ENCODE measurements at regions not wholly inside any gene's neighbourhood (a gene's known extent, or its start where the extent isn't known, plus 50 kb on each side); places are given as distances from the start of the nearest gene placed in this dataset.

- no peak for DNase-seq
- ChIA-PET POLR2A (no interaction called here), CTCF (no interaction called here)
- Mint-ChIP-seq H3K36me3 (ENCODE audit: low read depth) (no peaks in the 10 kb centered on the region), H3K4me3 (no peak overlapping the region), H3K27me3 (no peaks in the 10 kb centered on the region), H3K9me3 (peaks cover 14% of the 10 kb centered on the region), H3K4me1 (no peaks in the 10 kb centered on the region), H3K27ac (no peak overlapping the region)
- ATAC-seq (ENCODE audit: low read depth), result no peak
- TF ChIP-seq, protein P1, sequence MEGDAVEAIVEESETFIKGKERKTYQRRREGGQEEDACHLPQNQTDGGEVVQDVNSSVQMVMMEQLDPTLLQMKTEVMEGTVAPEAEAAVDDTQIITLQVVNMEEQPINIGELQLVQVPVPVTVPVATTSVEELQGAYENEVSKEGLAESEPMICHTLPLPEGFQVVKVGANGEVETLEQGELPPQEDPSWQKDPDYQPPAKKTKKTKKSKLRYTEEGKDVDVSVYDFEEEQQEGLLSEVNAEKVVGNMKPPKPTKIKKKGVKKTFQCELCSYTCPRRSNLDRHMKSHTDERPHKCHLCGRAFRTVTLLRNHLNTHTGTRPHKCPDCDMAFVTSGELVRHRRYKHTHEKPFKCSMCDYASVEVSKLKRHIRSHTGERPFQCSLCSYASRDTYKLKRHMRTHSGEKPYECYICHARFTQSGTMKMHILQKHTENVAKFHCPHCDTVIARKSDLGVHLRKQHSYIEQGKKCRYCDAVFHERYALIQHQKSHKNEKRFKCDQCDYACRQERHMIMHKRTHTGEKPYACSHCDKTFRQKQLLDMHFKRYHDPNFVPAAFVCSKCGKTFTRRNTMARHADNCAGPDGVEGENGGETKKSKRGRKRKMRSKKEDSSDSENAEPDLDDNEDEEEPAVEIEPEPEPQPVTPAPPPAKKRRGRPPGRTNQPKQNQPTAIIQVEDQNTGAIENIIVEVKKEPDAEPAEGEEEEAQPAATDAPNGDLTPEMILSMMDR (IDR thresholded peaks at IDR 0.05), result no peak
- intact Hi-C loops (cut with micrococcal nuclease), result no loop called here
Measured at GRCh38 chr20:61024390-61024789, 227.7 kb upstream of the CDH4 start.

DNA sequence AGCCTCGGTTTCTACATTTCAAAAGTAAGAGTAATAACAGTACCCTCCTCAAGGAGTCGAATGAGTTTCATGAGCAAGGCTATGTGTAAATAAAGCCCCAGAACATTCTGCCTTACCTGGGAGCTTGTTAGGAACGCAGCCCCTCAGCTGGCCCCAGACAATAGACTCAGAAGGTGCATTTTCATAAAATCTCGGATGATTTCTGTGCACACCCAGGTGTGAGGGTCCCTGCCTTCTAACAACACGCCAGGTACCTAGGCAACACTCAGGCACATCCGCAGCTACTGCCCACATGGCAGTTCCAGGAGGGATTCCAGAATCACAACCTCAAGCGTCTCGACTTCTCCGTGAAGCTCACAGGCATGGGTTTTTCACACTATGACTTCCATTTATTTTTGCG, 226.5 kb upstream of the CDH4 start:
- no peaks in the 10 kb centered on the region for H3K27me3 Mint-ChIP-seq
- H3K27ac Mint-ChIP-seq, result no peak overlapping the region
- CTCF ChIA-PET, result no interaction called here
- H3K4me3 Mint-ChIP-seq, result no peak overlapping the region
- POLR2A ChIA-PET, result no interaction called here
- H3K36me3 Mint-ChIP-seq (ENCODE audit: low read depth), result no peaks in the 10 kb centered on the region
- peaks cover 11% of the 10 kb centered on the region for H3K9me3 Mint-ChIP-seq
- no peaks in the 10 kb centered on the region for H3K4me1 Mint-ChIP-seq
- DNase-seq (no peak), ATAC-seq (ENCODE audit: low read depth) (no peak)
- TF ChIP-seq, protein P1 (IDR thresholded peaks at IDR 0.05), result no peak
- intact Hi-C loops (cut with micrococcal nuclease), result no loop called here

- no peaks in the 10 kb centered on the region for H3K36me3 Mint-ChIP-seq (ENCODE audit: low read depth)
- peaks cover 11% of the 10 kb centered on the region for H3K9me3 Mint-ChIP-seq
- intact Hi-C loops (cut with micrococcal nuclease), result no loop called here
- CTCF ChIA-PET, result no interaction called here
- H3K4me3 Mint-ChIP-seq, result no peak overlapping the region
- POLR2A ChIA-PET, result no interaction called here
- H3K27me3 Mint-ChIP-seq, result no peaks in the 10 kb centered on the region
- DNase-seq (no peak), ATAC-seq (ENCODE audit: low read depth) (no peak)
- H3K27ac Mint-ChIP-seq, result no peak overlapping the region
- TF ChIP-seq, protein P1 (IDR thresholded peaks at IDR 0.05), result no peak
- no peaks in the 10 kb centered on the region for H3K4me1 Mint-ChIP-seq
Measured at GRCh38 chr20:61026173-61026572, 225.9 kb upstream of the CDH4 start.

GRCh38 chr20:61026731-61027130, 225.3 kb upstream of the CDH4 start:
- peaks cover 11% of the 10 kb centered on the region for H3K9me3 Mint-ChIP-seq
- DNase-seq (no peak), ATAC-seq (ENCODE audit: low read depth) (no peak)
- TF ChIP-seq, protein P1 (IDR thresholded peaks at IDR 0.05), result no peak
- no peak overlapping the region for H3K4me3 Mint-ChIP-seq
- no peaks in the 10 kb centered on the region for H3K36me3 Mint-ChIP-seq (ENCODE audit: low read depth)
- ChIA-PET POLR2A (no interaction called here), CTCF (no interaction called here)
- no peaks in the 10 kb centered on the region for H3K27me3 Mint-ChIP-seq
- no peak overlapping the region for H3K27ac Mint-ChIP-seq
- intact Hi-C loops (cut with micrococcal nuclease), result no loop called here
- no peaks in the 10 kb centered on the region for H3K4me1 Mint-ChIP-seq

DNA sequence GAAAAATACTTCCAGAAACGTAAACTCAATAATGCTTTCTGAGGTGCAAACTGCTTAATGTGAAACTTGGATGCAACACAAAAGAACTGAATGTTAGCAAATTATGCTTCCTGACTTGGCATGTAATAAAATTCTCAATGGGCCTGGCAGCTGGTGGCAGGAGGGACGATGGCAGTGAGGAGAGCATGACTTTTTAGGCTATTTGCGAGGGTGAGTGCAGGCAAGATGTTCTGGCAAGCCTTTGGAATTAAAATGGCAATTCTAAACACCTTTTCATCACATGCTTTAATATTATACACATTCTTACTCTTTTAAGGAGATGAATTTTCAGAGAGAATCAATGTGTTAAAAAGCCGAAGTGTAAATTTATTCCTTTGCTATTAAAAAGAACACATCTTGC, 224.8 kb upstream of the CDH4 start:
- Mint-ChIP-seq H3K9me3 (peaks cover 11% of the 10 kb centered on the region), H3K27me3 (no peaks in the 10 kb centered on the region), H3K27ac (no peak overlapping the region), H3K36me3 (ENCODE audit: low read depth) (no peaks in the 10 kb centered on the region), H3K4me1 (no peaks in the 10 kb centered on the region), H3K4me3 (no peak overlapping the region)
- TF ChIP-seq, protein P1 (IDR thresholded peaks at IDR 0.05), result no peak
- ATAC-seq (ENCODE audit: low read depth) (no peak), DNase-seq (no peak)
- intact Hi-C loops (cut with micrococcal nuclease), result no loop called here
- ChIA-PET CTCF (no interaction called here), POLR2A (no interaction called here)

All from activated B cell treated with CpG ODN at 0.5 μM for 24 hours (primary cell).